ENCODE measurements at regions not wholly inside any gene's neighbourhood (a gene's known extent, or its start where the extent isn't known, plus 50 kb on each side); places are given as distances from the start of the nearest gene placed in this dataset.

- no peaks in the 10 kb centered on the region for H3K4me1 ChIP-seq (ENCODE audit: control insufficient read depth, insufficient read depth, low read length)
- H3K36me3 ChIP-seq (ENCODE audit: control insufficient read depth, insufficient read depth, low read length): no peaks in the 10 kb centered on the region
- H3K27me3 ChIP-seq (ENCODE audit: control insufficient read depth, insufficient read depth, low read length): no peaks in the 10 kb centered on the region
- H3K9ac ChIP-seq (ENCODE audit: low read depth, low read length): no peak overlapping the region
- no peak overlapping the region for H3K4me3 ChIP-seq (ENCODE audit: low read depth, low read length)
- no peaks in the 10 kb centered on the region for H3K9me3 ChIP-seq (ENCODE audit: control insufficient read depth, insufficient read depth, low read length)
Measured at GRCh38 chr9:88697764-88698432, 162.9 kb downstream of the NXNL2 start.

- Histone ChIP-seq H3K4me1 (ENCODE audit: control insufficient read depth, insufficient read depth, low read length) (no peaks in the 10 kb centered on the region), H3K27me3 (ENCODE audit: control insufficient read depth, insufficient read depth, low read length) (no peaks in the 10 kb centered on the region), H3K9me3 (ENCODE audit: control insufficient read depth, insufficient read depth, low read length) (no peaks in the 10 kb centered on the region), H3K9ac (ENCODE audit: low read depth, low read length) (no peak overlapping the region), H3K4me3 (ENCODE audit: low read depth, low read length) (no peak overlapping the region), H3K36me3 (ENCODE audit: control insufficient read depth, insufficient read depth, low read length) (no peaks in the 10 kb centered on the region)
Measured at GRCh38 chr9:88702985-88703384, 168.0 kb downstream of the NXNL2 start.

GRCh38 chr9:88706193-88707113, 171.5 kb downstream of the NXNL2 start:
- H3K9ac ChIP-seq (ENCODE audit: low read depth, low read length): no peak overlapping the region
- no peak overlapping the region for H3K4me3 ChIP-seq (ENCODE audit: low read depth, low read length)
- H3K9me3 ChIP-seq (ENCODE audit: control insufficient read depth, insufficient read depth, low read length): no peaks in the 10 kb centered on the region
- no peaks in the 10 kb centered on the region for H3K4me1 ChIP-seq (ENCODE audit: control insufficient read depth, insufficient read depth, low read length)
- no peaks in the 10 kb centered on the region for H3K36me3 ChIP-seq (ENCODE audit: control insufficient read depth, insufficient read depth, low read length)
- no peaks in the 10 kb centered on the region for H3K27me3 ChIP-seq (ENCODE audit: control insufficient read depth, insufficient read depth, low read length)

- Histone ChIP-seq H3K9me3 (ENCODE audit: control insufficient read depth, insufficient read depth, low read length) (no peaks in the 10 kb centered on the region), H3K27me3 (ENCODE audit: control insufficient read depth, insufficient read depth, low read length) (no peaks in the 10 kb centered on the region), H3K9ac (ENCODE audit: low read depth, low read length) (no peak overlapping the region), H3K36me3 (ENCODE audit: control insufficient read depth, insufficient read depth, low read length) (no peaks in the 10 kb centered on the region), H3K4me3 (ENCODE audit: low read depth, low read length) (no peak overlapping the region), H3K4me1 (ENCODE audit: control insufficient read depth, insufficient read depth, low read length) (no peaks in the 10 kb centered on the region)
Measured at GRCh38 chr9:88710449-88710848, 175.5 kb downstream of the NXNL2 start.

- Histone ChIP-seq H3K36me3 (ENCODE audit: control insufficient read depth, insufficient read depth, low read length) (no peaks in the 10 kb centered on the region), H3K27me3 (ENCODE audit: control insufficient read depth, insufficient read depth, low read length) (no peaks in the 10 kb centered on the region), H3K4me3 (ENCODE audit: low read depth, low read length) (no peak overlapping the region), H3K9me3 (ENCODE audit: control insufficient read depth, insufficient read depth, low read length) (no peaks in the 10 kb centered on the region), H3K4me1 (ENCODE audit: control insufficient read depth, insufficient read depth, low read length) (no peaks in the 10 kb centered on the region), H3K9ac (ENCODE audit: low read depth, low read length) (no peak overlapping the region)
Measured at GRCh38 chr9:88711719-88712118, 176.7 kb downstream of the NXNL2 start.

- no peaks in the 10 kb centered on the region for H3K9me3 ChIP-seq (ENCODE audit: control insufficient read depth, insufficient read depth, low read length)
- no peaks in the 10 kb centered on the region for H3K27me3 ChIP-seq (ENCODE audit: control insufficient read depth, insufficient read depth, low read length)
- no peak overlapping the region for H3K4me3 ChIP-seq (ENCODE audit: low read depth, low read length)
- H3K4me1 ChIP-seq (ENCODE audit: control insufficient read depth, insufficient read depth, low read length): no peaks in the 10 kb centered on the region
- H3K36me3 ChIP-seq (ENCODE audit: control insufficient read depth, insufficient read depth, low read length): no peaks in the 10 kb centered on the region
- no peak overlapping the region for H3K9ac ChIP-seq (ENCODE audit: low read depth, low read length)
Measured at GRCh38 chr9:88712484-88712883, 177.5 kb downstream of the NXNL2 start.

- Histone ChIP-seq H3K9me3 (ENCODE audit: control insufficient read depth, insufficient read depth, low read length) (no peaks in the 10 kb centered on the region), H3K4me3 (ENCODE audit: low read depth, low read length) (no peak overlapping the region), H3K4me1 (ENCODE audit: control insufficient read depth, insufficient read depth, low read length) (no peaks in the 10 kb centered on the region), H3K27me3 (ENCODE audit: control insufficient read depth, insufficient read depth, low read length) (no peaks in the 10 kb centered on the region), H3K36me3 (ENCODE audit: control insufficient read depth, insufficient read depth, low read length) (no peaks in the 10 kb centered on the region), H3K9ac (ENCODE audit: low read depth, low read length) (no peak overlapping the region)
Measured at GRCh38 chr9:88713010-88713409, 178.0 kb downstream of the NXNL2 start.

- Histone ChIP-seq H3K27me3 (ENCODE audit: control insufficient read depth, insufficient read depth, low read length) (no peaks in the 10 kb centered on the region), H3K36me3 (ENCODE audit: control insufficient read depth, insufficient read depth, low read length) (no peaks in the 10 kb centered on the region), H3K4me1 (ENCODE audit: control insufficient read depth, insufficient read depth, low read length) (no peaks in the 10 kb centered on the region), H3K4me3 (ENCODE audit: low read depth, low read length) (no peak overlapping the region), H3K9me3 (ENCODE audit: control insufficient read depth, insufficient read depth, low read length) (no peaks in the 10 kb centered on the region), H3K9ac (ENCODE audit: low read depth, low read length) (no peak overlapping the region)
Measured at GRCh38 chr9:88716596-88717290, 181.8 kb downstream of the NXNL2 start.

- H3K36me3 ChIP-seq (ENCODE audit: control insufficient read depth, insufficient read depth, low read length): no peaks in the 10 kb centered on the region
- no peaks in the 10 kb centered on the region for H3K27me3 ChIP-seq (ENCODE audit: control insufficient read depth, insufficient read depth, low read length)
- no peak overlapping the region for H3K4me3 ChIP-seq (ENCODE audit: low read depth, low read length)
- no peaks in the 10 kb centered on the region for H3K9me3 ChIP-seq (ENCODE audit: control insufficient read depth, insufficient read depth, low read length)
- no peaks in the 10 kb centered on the region for H3K4me1 ChIP-seq (ENCODE audit: control insufficient read depth, insufficient read depth, low read length)
- no peak overlapping the region for H3K9ac ChIP-seq (ENCODE audit: low read depth, low read length)
Measured at GRCh38 chr9:88721025-88721424, 186.0 kb downstream of the NXNL2 start.

- H3K27me3 ChIP-seq (ENCODE audit: control insufficient read depth, insufficient read depth, low read length): no peaks in the 10 kb centered on the region
- no peaks in the 10 kb centered on the region for H3K9me3 ChIP-seq (ENCODE audit: control insufficient read depth, insufficient read depth, low read length)
- H3K4me3 ChIP-seq (ENCODE audit: low read depth, low read length): no peak overlapping the region
- H3K36me3 ChIP-seq (ENCODE audit: control insufficient read depth, insufficient read depth, low read length): no peaks in the 10 kb centered on the region
- H3K4me1 ChIP-seq (ENCODE audit: control insufficient read depth, insufficient read depth, low read length): no peaks in the 10 kb centered on the region
- H3K9ac ChIP-seq (ENCODE audit: low read depth, low read length): no peak overlapping the region
Measured at GRCh38 chr9:88721495-88722279, 186.7 kb downstream of the NXNL2 start.

GRCh38 chr9:88722753-88723152, 187.8 kb downstream of the NXNL2 start:
- Histone ChIP-seq H3K4me3 (ENCODE audit: low read depth, low read length) (no peak overlapping the region), H3K36me3 (ENCODE audit: control insufficient read depth, insufficient read depth, low read length) (no peaks in the 10 kb centered on the region)

More at GRCh38 chr9:88722753-88723152, 187.8 kb downstream of the NXNL2 start:
- H3K27me3 ChIP-seq (ENCODE audit: control insufficient read depth, insufficient read depth, low read length): no peaks in the 10 kb centered on the region
- no peaks in the 10 kb centered on the region for H3K9me3 ChIP-seq (ENCODE audit: control insufficient read depth, insufficient read depth, low read length)
- no peak overlapping the region for H3K9ac ChIP-seq (ENCODE audit: low read depth, low read length)
- H3K4me1 ChIP-seq (ENCODE audit: control insufficient read depth, insufficient read depth, low read length): no peaks in the 10 kb centered on the region

Measured in iPS-15b (cell line).